Brain microvascular endothelial cell (primary cell): ENCODE measurements at regions not wholly inside any gene's neighbourhood (a gene's known extent, or its start where the extent isn't known, plus 50 kb on each side); places are given as distances from the start of the nearest gene placed in this dataset.
"Not testable (repeated sequence)": the region's sequence is repeated elsewhere in the genome, so short reads cannot be mapped to it uniquely, and the experiment has no call there.

Source experiments
- DNase-seq: peaks from one replicate; pipeline ENCODE4 v3.0.0-alpha.2; 2020
- H3K27ac ChIP-seq: fragments of 250-450 bp; sonication (Bioruptor Pico); 2 replicates; pipeline ENCODE4 v1.5.1; 2020; ENCODE audit warnings: mild to moderate bottlenecking, moderate library complexity
- H3K27me3 ChIP-seq: fragments of 250-450 bp; sonication (Bioruptor Pico); replicated peaks from 2 replicates; pipeline ENCODE4 v1.5.1; 2020; ENCODE audit warnings: mild to moderate bottlenecking
- H3K36me3 ChIP-seq: fragments of 250-450 bp; sonication (Bioruptor Pico); replicated peaks from 2 replicates; pipeline ENCODE4 v1.5.1; 2020; ENCODE audit warnings: mild to moderate bottlenecking
- H3K4me3 ChIP-seq: 2 replicates; pipeline ENCODE4 v1.5.1; 2011; ENCODE audit warnings: low read depth, mild to moderate bottlenecking, control low read depth, low read length, moderate library complexity
- CTCF ChIP-seq: IDR thresholded peaks from 2 replicates; pipeline ENCODE4 v1.5.1; 2011; ENCODE audit warnings: low read depth, mild to moderate bottlenecking, moderate library complexity, low read length, control low read depth, inconsistent platforms; ENCODE audit errors: missing control alignments
- in situ Hi-C: cut with HindIII; loops from 2 replicates; pipeline ENCODE4 v1.10.0; 2017; ENCODE audit warnings: low sequenced_read_pairs, low pct_ligation_motif_present

- no peak for TF ChIP-seq CTCF
- no peak overlapping the region for H3K27ac ChIP-seq
- DNase-seq, result no peak
- H3K4me3 ChIP-seq, result no peak overlapping the region
- H3K27me3 ChIP-seq, result no peaks in the 10 kb centered on the region
- no peaks in the 10 kb centered on the region for H3K36me3 ChIP-seq
- in situ Hi-C loops, result no loop called here
These were observed 279.5 kb upstream of the PIK3R1 start for GRCh38 chr5:67935908-67936566.

DNA sequence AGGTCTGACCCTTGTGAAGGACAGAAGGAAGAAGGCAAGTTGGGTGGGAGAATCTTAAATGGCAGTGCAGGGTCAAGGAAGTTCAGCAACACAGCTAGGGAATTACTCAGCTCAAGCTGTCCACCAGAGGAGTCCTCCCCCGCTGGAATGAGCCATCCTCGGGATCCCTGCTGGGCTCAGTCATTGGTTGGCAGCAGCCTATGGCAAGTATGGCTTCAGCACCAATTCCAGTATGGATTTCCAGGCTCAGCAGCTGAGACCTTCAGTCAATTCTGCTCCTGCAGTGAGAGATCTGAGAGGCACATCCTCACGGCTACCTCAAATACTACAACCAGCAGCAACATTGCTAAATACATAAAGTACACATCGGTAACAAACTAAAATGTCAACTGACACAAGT is 280.6 kb upstream of the PIK3R1 start:
- H3K27ac ChIP-seq, result no peak overlapping the region
- H3K27me3 ChIP-seq, result no peaks in the 10 kb centered on the region
- in situ Hi-C loops, result no loop called here
- TF ChIP-seq CTCF, result no peak
- H3K4me3 ChIP-seq, result no peak overlapping the region
- DNase-seq, result no peak
- H3K36me3 ChIP-seq, result no peaks in the 10 kb centered on the region

GRCh38 chr5:67925511-67925910 is 290.0 kb upstream of the PIK3R1 start:
- Histone ChIP-seq H3K36me3 (no peaks in the 10 kb centered on the region), H3K4me3 (no peak overlapping the region), H3K27me3 (no peaks in the 10 kb centered on the region), H3K27ac (no peak overlapping the region)
- in situ Hi-C loops, result no loop called here
- no peak for TF ChIP-seq CTCF
- no peak for DNase-seq

DNA sequence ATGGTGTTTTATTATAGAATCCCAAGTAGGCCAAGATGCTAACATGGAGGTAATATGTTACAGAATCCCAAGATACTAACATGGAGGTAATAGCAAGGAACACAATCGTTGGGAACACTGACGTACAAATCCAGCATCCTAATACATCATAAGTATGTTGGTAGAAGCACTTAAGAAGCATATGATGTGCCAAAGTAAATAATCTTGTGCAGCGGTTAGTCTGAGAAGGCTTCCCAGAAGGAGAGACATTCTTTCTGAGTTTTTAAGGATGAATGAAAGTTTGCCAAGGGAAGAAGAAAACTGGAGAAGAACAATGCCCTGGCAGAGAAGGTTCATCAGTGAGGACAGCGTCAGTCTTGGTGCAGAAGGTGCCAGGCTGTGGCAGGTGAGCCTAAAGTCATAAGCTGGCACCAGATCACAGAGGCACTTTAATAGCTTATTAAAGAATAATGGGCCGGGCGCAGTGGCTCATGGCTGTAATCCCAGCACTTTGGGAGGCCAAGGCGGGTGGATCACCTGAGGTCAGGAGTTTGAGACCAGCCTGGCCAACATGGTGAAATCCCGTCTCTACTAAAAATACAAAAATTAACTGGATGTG is 294.5 kb upstream of the PIK3R1 start:
- peak; percentile 14 for DNase-seq
- H3K27ac ChIP-seq, result no peak overlapping the region
- no peak overlapping the region for H3K4me3 ChIP-seq
- no peaks in the 10 kb centered on the region for H3K27me3 ChIP-seq
- H3K36me3 ChIP-seq, result no peaks in the 10 kb centered on the region
- no peak for TF ChIP-seq CTCF
- in situ Hi-C loops, result no loop called here

DNA sequence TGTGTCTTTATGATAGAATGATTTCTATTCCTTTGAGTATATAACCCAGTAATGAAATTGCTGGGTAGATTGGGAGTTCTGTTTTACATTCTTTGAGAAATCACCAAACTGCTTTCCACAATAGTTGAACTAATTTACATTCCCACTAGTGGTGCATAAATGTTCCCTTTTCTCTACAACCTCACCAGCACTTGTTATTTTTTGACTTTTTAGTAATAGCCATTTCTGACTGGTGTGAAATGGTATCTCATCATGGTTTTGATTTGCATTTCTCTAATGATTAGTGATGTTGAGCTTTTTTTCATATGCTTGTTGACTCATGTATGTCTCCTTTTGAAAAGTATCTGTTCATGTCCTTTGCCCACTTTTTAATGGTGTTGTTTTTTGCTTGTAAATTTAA is 296.0 kb upstream of the PIK3R1 start:
- H3K27me3 ChIP-seq, H3K4me3 ChIP-seq, in situ Hi-C loops, H3K27ac ChIP-seq, DNase-seq, H3K36me3 ChIP-seq: not testable (repeated sequence)

DNA sequence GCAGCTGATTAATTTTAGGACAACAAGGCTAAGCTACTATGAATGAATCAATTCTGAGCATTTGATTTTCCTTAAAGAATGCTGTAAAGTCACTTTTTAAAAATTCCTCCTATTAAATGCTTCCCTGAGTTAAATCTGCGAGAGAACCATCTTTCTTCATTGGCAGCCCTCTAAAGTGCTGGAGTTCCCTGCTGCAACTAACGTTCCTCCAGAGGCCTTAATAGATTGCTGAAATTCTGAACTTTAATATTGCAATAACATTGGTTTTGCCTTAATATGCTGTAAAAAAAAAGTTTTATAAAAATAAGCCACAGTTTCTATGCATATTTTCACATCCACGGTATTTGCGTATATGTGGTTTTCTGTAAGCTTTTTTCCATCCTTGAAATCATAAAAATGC is 298.0 kb upstream of the PIK3R1 start:
- DNase-seq, result no peak
- in situ Hi-C loops, result no loop called here
- Histone ChIP-seq H3K4me3 (no peak overlapping the region), H3K27ac (no peak overlapping the region), H3K36me3 (no peaks in the 10 kb centered on the region), H3K27me3 (no peaks in the 10 kb centered on the region)
- no peak for TF ChIP-seq CTCF
